ENCODE measurements at regions not wholly inside any gene's neighbourhood (a gene's known extent, or its start where the extent isn't known, plus 50 kb on each side); places are given as distances from the start of the nearest gene placed in this dataset.

GRCh38 chr4:159420162-159421057 lies 317.5 kb downstream of the RAPGEF2 start (continued):
- no peak for TF ChIP-seq ZNF275 (CRISPR knock-in tag; IDR thresholded peaks at IDR 0.05; ENCODE audit: borderline replicate concordance)
- no peak for TF ChIP-seq HMGA1 (CRISPR knock-in tag; conservative IDR thresholded peaks at IDR 0.05)
- peak; percentile 65; the same call in 1 of the 2 replicates for TF ChIP-seq ZNF772 (CRISPR knock-in tag; IDR thresholded peaks at IDR 0.05)
- TF ChIP-seq NFIC (IDR thresholded peaks at IDR 0.05; ENCODE audit: low read length) = peak; percentile 89
- TF ChIP-seq ARNT (IDR thresholded peaks at IDR 0.05) = no peak
- TF ChIP-seq ZNF160 (CRISPR knock-in tag; IDR thresholded peaks at IDR 0.05) = no peak
- no peak for TF ChIP-seq EHMT2 (IDR thresholded peaks at IDR 0.05; ENCODE audit: borderline replicate concordance, low read depth, low read length)
- no peak for TF ChIP-seq ZSCAN30 (CRISPR knock-in tag; IDR thresholded peaks at IDR 0.05)
- TF ChIP-seq NFKB2 (CRISPR knock-in tag; IDR thresholded peaks at IDR 0.05; ENCODE audit: borderline replicate concordance) = no peak
- no peak for TF ChIP-seq CAMTA2 (CRISPR knock-in tag; IDR thresholded peaks at IDR 0.05; ENCODE audit: borderline replicate concordance)
- no peak for TF ChIP-seq BORCS8-MEF2B (CRISPR knock-in tag; IDR thresholded peaks at IDR 0.05)
- no peak for TF ChIP-seq ZNF232 (CRISPR knock-in tag; IDR thresholded peaks at IDR 0.05; ENCODE audit: borderline replicate concordance)
- TF ChIP-seq RARG (CRISPR knock-in tag; IDR thresholded peaks at IDR 0.05; ENCODE audit: low read depth) = no peak
- TF ChIP-seq PBX2 (CRISPR knock-in tag; IDR thresholded peaks at IDR 0.05) = 0 out of 2 replicates have a peak, but pooled peaks have one; percentile 7
- TF ChIP-seq KLF12 (CRISPR knock-in tag; IDR thresholded peaks at IDR 0.05; ENCODE audit: borderline replicate concordance) = no peak
- TF ChIP-seq MIXL1 (CRISPR knock-in tag; IDR thresholded peaks at IDR 0.05) = peak; percentile 55; the same call in 1 of the 2 replicates
- TF ChIP-seq ZNF264 (CRISPR knock-in tag; IDR thresholded peaks at IDR 0.05) = peak; percentile 66
- peak; percentile 85 for TF ChIP-seq ELF3 (CRISPR knock-in tag; IDR thresholded peaks at IDR 0.05)
- TF ChIP-seq ZNF776 (CRISPR knock-in tag; IDR thresholded peaks at IDR 0.05) = no peak
- peak; percentile 97 for TF ChIP-seq ZNF614 (CRISPR knock-in tag; IDR thresholded peaks at IDR 0.05; ENCODE audit: borderline replicate concordance)
- TF ChIP-seq ZNF883 (CRISPR knock-in tag; IDR thresholded peaks at IDR 0.05; ENCODE audit: not compliant biosample characterization) = no peak
- no peak for TF ChIP-seq MATR3 (CRISPR knock-in tag; IDR thresholded peaks at IDR 0.05)
- no peak for TF ChIP-seq ZNF441 (CRISPR knock-in tag; IDR thresholded peaks at IDR 0.05; ENCODE audit: borderline replicate concordance)
- peak; percentile 83 for TF ChIP-seq MEF2D (CRISPR knock-in tag; IDR thresholded peaks at IDR 0.05)
- TF ChIP-seq REL (CRISPR knock-in tag; conservative IDR thresholded peaks at IDR 0.05) = no peak
- TF ChIP-seq ZNF34 (CRISPR knock-in tag; IDR thresholded peaks at IDR 0.05; ENCODE audit: borderline replicate concordance) = no peak
- peak; percentile 16; the same call in 1 of the 2 replicates for TF ChIP-seq FOXA1 (IDR thresholded peaks at IDR 0.05)
- TF ChIP-seq FOXA1 (CRISPR knock-in tag; IDR thresholded peaks at IDR 0.05) = peak; percentile 97
- no peak for TF ChIP-seq DBP (CRISPR knock-in tag; IDR thresholded peaks at IDR 0.05; ENCODE audit: not compliant biosample characterization)
- peak; percentile 55; the same call in 1 of the 2 replicates for TF ChIP-seq ETV5 (CRISPR knock-in tag; IDR thresholded peaks at IDR 0.05; ENCODE audit: borderline replicate concordance)
